ENCODE measurements at regions not wholly inside any gene's neighbourhood (a gene's known extent, or its start where the extent isn't known, plus 50 kb on each side); places are given as distances from the start of the nearest gene placed in this dataset.

- TF ChIP-seq CTCF (IDR thresholded peaks at IDR 0.05) (no peak), POLR2A (IDR thresholded peaks at IDR 0.05) (no peak)
Observed at GRCh38 chr5:180411948-180412347, 58.8 kb upstream of the GFPT2 start.
